ENCODE measurements at regions not wholly inside any gene's neighbourhood (a gene's known extent, or its start where the extent isn't known, plus 50 kb on each side); places are given as distances from the start of the nearest gene placed in this dataset.
A peak's percentile ranks its signal among the peaks of the same experiment; 100 is the strongest.
"Not testable (repeated sequence)": the region's sequence is repeated elsewhere in the genome, so short reads cannot be mapped to it uniquely, and the experiment has no call there.

DNA sequence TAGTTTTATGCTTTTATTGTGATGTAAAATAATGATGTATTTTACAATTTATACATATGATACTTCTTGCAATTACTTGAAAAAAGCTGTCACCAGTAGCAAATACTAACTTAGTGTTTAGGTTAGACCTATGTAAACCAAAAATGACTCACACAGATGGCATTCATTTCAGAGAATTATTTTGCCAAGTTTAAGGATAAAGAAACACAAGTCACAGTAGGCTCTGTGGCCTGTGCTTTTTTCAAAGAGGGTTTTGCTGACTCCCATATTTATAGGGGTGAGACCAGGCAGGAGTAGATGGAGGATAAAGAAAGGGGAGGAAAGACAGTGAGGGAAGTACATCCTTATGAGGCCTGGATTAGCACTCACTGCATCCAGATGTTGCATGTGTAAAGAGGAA is 356.6 kb upstream of the NPAP1 start:
- H3K4me3 ChIP-seq (ENCODE audit: low read depth, low read length) = no peak overlapping the region
- DNase-seq (ENCODE audit: low read depth) (peak; percentile 78), FAIRE-seq (no peak)
- no peaks in the 10 kb centered on the region for H3K36me3 ChIP-seq (ENCODE audit: control insufficient read depth, insufficient read depth, low read length)
- H3K27me3 ChIP-seq (ENCODE audit: control insufficient read depth, insufficient read depth, low read length) = no peaks in the 10 kb centered on the region
- TF ChIP-seq, protein P1, sequence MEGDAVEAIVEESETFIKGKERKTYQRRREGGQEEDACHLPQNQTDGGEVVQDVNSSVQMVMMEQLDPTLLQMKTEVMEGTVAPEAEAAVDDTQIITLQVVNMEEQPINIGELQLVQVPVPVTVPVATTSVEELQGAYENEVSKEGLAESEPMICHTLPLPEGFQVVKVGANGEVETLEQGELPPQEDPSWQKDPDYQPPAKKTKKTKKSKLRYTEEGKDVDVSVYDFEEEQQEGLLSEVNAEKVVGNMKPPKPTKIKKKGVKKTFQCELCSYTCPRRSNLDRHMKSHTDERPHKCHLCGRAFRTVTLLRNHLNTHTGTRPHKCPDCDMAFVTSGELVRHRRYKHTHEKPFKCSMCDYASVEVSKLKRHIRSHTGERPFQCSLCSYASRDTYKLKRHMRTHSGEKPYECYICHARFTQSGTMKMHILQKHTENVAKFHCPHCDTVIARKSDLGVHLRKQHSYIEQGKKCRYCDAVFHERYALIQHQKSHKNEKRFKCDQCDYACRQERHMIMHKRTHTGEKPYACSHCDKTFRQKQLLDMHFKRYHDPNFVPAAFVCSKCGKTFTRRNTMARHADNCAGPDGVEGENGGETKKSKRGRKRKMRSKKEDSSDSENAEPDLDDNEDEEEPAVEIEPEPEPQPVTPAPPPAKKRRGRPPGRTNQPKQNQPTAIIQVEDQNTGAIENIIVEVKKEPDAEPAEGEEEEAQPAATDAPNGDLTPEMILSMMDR (IDR thresholded peaks at IDR 0.05; ENCODE audit: insufficient read depth, low read length, severe bottlenecking) = no peak

DNA sequence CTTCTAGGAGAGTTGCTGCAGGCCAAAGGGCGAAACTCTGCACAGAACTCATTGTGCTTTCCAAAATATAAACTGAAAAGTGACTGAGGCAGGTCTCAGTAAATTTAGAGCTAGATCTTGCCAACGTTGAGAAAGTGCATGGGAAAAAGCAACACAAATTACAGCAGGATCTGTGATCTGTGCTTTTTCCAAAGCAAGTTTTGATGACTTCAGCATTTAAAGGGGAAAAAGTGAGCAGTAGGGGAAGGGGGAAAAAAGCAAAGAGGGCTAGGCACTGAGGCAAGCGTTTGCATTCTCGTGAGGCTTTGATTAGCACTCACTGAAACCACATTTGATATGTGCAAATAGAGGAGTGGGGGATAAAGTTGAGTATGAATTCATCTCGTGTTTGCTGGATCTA is 351.5 kb upstream of the NPAP1 start:
- not testable (repeated sequence) for DNase-seq (ENCODE audit: low read depth); FAIRE-seq; H3K27me3 ChIP-seq (ENCODE audit: control insufficient read depth, insufficient read depth, low read length); H3K4me3 ChIP-seq (ENCODE audit: low read depth, low read length); H3K36me3 ChIP-seq (ENCODE audit: control insufficient read depth, insufficient read depth, low read length)

DNA sequence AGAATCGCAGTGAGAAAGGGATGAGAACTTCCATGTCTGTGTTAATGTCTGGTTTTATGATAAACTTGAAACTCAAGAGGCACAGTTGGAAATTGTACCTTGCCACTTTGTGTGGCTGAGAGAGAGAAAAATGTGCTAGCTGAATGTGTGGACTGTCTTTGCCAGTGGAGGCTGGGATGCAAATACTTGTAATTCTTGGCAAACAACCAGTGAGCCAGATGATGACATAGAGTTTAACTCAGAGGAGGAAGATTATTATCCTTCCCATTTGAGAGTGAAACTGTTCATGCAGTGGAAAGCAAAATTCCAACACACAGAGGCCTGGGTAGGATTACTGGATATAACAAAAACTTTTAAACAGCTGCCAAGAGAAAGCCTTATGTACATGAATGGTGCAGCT is 349.1 kb upstream of the NPAP1 start:
- not testable (repeated sequence) for H3K4me3 ChIP-seq (ENCODE audit: low read depth, low read length); H3K36me3 ChIP-seq (ENCODE audit: control insufficient read depth, insufficient read depth, low read length); H3K27me3 ChIP-seq (ENCODE audit: control insufficient read depth, insufficient read depth, low read length)
- FAIRE-seq (peak; percentile 75), DNase-seq (ENCODE audit: low read depth) (peak; percentile 65)

DNA sequence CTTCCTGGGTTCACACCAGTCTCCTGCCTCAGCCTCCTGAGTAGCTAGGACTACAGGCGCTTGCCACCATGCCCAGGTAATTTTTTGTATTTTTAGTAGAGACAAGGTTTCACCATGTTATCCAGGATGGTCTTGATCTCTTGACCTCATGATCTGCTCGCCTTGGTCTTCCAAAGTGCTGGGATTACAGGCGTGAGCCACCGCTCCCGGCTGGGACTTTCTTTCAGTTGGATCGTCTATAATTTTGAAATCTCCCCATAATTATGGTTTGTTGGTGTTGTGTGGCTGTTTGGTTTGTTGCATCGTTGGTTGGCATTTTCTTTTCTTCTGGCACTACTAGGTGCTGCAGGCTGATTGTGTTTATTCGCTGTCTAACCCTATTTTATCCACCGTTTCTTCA is 343.6 kb upstream of the NPAP1 start:
- not testable (repeated sequence) for FAIRE-seq; H3K4me3 ChIP-seq (ENCODE audit: low read depth, low read length); H3K36me3 ChIP-seq (ENCODE audit: control insufficient read depth, insufficient read depth, low read length); H3K27me3 ChIP-seq (ENCODE audit: control insufficient read depth, insufficient read depth, low read length); DNase-seq (ENCODE audit: low read depth)

DNA sequence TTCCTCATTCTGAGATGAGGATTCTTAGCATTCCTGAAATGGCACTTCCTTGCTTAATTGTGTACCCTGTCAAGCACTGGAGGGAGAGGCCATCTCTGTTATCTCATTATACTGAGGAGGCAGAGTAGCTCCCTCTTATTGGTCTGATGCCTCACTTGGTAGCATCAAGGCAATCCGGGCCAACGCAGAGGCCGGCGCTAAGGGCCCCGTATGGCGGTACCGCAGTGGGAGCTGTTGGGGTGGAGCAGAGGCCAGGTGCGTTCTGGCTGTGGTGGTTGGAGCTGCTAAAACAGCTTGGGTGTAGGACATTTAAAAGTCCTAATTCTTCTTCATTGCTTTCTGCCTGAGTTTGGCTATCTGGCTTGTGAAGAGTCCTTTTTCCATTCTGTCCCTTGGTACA is 333.7 kb upstream of the NPAP1 start:
- not testable (repeated sequence) for H3K36me3 ChIP-seq (ENCODE audit: control insufficient read depth, insufficient read depth, low read length); FAIRE-seq; H3K27me3 ChIP-seq (ENCODE audit: control insufficient read depth, insufficient read depth, low read length); H3K4me3 ChIP-seq (ENCODE audit: low read depth, low read length); DNase-seq (ENCODE audit: low read depth)

DNA sequence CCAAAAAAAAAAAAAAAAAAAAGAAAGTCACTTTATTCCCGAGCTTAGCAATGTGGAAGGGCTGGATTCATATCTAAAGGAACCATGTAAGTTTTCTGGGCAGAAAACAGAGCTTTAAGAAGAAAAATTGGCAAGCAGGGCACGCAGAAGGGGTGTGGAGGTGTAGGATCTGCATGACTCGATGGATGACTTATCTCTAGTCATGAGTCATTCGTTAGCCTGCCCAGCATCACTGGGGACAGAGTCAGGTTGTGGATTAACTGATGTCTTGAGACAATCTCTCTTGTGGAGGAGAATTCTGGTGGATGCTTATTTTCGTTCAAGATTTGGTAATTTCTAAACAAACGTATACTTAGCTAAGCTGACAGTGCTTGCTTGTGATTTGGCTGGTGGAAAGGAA is 322.8 kb upstream of the NPAP1 start:
- not testable (repeated sequence) for FAIRE-seq
- peak; percentile 52 for DNase-seq (ENCODE audit: low read depth)

DNA sequence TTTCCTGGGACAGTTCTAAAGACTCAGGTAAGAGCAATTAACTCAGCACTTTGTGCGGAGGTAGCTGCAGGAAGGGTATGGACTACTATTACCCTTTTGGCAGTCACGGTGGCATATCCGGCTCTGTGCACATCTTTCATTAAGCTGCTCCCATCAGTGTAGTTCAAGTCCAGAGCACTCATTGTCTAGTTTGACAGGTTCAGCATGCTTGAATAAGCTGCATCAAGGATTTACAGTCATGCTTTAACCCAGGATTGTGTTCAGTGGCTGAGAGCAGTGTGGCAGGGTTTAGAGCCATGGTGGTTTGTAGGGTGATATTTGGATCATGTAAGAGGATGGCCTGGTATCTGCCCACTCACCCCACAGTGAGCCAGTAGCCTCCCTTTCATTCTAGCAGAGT is 294.5 kb upstream of the NPAP1 start:
- FAIRE-seq; H3K27me3 ChIP-seq (ENCODE audit: control insufficient read depth, insufficient read depth, low read length); DNase-seq (ENCODE audit: low read depth); H3K4me3 ChIP-seq (ENCODE audit: low read depth, low read length); H3K36me3 ChIP-seq (ENCODE audit: control insufficient read depth, insufficient read depth, low read length): not testable (repeated sequence)

More for the DNA sequence above, 322.8 kb upstream of the NPAP1 start:
- not testable (repeated sequence) for H3K36me3 ChIP-seq (ENCODE audit: control insufficient read depth, insufficient read depth, low read length); H3K4me3 ChIP-seq (ENCODE audit: low read depth, low read length); H3K27me3 ChIP-seq (ENCODE audit: control insufficient read depth, insufficient read depth, low read length)

DNA sequence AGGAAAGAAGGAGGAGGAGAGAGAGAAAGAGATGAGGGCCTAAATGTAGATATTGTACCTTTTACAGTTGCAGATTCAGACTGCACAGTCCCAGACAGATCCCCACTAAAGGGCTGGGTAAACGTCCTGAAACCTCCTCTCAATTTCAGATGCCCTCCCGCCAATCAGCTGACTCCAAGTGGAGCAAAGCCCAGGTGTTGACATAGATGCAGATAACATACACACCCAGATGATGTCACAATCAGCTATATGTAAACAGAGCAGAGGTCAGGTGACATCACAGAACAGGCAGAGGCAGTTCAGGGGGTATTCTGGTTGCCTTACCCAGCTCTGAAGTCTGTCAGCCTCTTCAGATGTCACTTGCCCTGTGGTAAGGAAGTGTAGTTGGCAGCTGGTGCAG is 290.3 kb upstream of the NPAP1 start:
- H3K4me3 ChIP-seq (ENCODE audit: low read depth, low read length); FAIRE-seq; H3K36me3 ChIP-seq (ENCODE audit: control insufficient read depth, insufficient read depth, low read length); H3K27me3 ChIP-seq (ENCODE audit: control insufficient read depth, insufficient read depth, low read length); DNase-seq (ENCODE audit: low read depth): not testable (repeated sequence)

DNA sequence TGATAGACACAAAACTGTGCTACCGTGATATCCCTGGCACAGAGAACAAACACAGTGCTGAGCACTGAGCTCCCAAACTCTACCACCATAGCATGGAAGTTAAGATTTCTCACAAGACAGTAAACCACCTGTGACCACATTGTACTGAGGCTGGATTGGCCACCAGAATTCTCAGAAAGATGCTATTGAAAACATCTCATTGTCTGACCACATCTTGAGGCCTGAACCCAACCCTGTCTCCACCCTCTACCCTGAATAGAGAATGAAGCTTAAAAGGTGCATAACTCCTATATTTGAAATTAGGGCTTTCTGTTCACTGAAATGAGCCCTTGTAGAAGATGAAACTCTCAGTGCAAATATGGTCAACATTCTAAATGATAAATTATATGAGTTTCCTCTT is 281.3 kb upstream of the NPAP1 start:
- Histone ChIP-seq H3K4me3 (ENCODE audit: low read depth, low read length) (no peak overlapping the region), H3K36me3 (ENCODE audit: control insufficient read depth, insufficient read depth, low read length) (no peaks in the 10 kb centered on the region), H3K27me3 (ENCODE audit: control insufficient read depth, insufficient read depth, low read length) (no peaks in the 10 kb centered on the region)
- TF ChIP-seq, protein P1 (IDR thresholded peaks at IDR 0.05; ENCODE audit: insufficient read depth, low read length, severe bottlenecking) = no peak
- FAIRE-seq (peak; percentile 70), DNase-seq (ENCODE audit: low read depth) (no peak)

DNA sequence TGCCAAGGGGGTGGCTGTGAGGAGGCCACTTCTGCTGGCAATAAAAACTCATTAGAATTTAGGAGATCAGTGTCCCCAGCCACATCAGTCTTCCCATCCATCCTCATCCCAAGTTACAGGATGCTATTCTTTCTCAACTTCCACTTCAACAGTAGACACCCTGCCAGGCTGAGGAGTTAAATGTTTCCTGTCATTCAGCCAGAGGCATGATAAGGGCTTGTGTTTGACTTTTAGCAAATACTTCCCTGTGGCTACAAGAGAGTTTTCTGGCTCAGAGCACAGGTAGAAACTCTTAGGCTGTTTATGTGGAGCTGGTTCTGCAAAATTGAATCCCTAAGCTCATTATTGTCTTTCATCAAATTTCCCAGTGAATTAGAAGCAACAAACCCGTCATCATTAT is 262.9 kb upstream of the NPAP1 start:
- DNase-seq (ENCODE audit: low read depth); H3K36me3 ChIP-seq (ENCODE audit: control insufficient read depth, insufficient read depth, low read length); H3K4me3 ChIP-seq (ENCODE audit: low read depth, low read length); FAIRE-seq; H3K27me3 ChIP-seq (ENCODE audit: control insufficient read depth, insufficient read depth, low read length): not testable (repeated sequence)

DNA sequence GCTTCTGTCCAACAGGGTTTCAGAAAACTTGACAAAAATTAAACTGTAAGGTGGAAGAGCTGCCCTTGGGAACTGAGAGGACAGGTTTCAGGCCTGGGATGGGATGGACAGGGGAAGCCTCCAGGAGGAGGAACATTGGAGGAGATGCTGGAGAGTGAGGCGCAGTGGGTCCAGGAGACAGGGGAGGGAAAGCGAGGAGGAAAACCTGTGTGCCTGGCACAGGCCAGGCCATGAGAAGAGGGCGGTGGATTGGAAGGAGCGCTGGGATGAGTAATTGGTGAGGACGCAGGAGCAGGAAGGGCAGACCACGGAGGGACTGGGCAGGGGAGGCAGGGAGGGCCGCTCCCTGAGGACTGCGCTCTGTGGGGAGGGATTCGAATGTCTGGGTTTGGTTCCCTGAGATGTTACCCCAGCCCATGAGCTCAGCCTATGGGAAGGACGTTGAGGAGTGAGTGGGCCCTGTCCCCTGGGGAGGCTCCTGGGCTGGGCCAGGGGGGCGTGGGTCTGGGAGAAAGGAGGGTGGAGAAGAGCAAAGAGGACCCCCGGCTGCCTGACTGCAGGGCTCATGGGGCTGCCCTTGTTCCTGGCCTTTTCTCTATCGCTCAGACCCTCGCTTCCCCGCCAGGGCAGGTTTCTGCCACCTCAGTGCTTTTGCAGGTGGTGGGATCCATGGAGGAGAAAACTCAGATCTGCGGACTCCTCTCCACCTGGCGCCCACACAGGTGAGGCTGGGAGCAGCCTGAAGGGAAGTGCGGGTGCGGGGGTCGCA is 249.1 kb upstream of the NPAP1 start:
- H3K4me3 ChIP-seq (ENCODE audit: low read depth, low read length); FAIRE-seq; DNase-seq (ENCODE audit: low read depth); H3K36me3 ChIP-seq (ENCODE audit: control insufficient read depth, insufficient read depth, low read length); H3K27me3 ChIP-seq (ENCODE audit: control insufficient read depth, insufficient read depth, low read length): not testable (repeated sequence)

DNA sequence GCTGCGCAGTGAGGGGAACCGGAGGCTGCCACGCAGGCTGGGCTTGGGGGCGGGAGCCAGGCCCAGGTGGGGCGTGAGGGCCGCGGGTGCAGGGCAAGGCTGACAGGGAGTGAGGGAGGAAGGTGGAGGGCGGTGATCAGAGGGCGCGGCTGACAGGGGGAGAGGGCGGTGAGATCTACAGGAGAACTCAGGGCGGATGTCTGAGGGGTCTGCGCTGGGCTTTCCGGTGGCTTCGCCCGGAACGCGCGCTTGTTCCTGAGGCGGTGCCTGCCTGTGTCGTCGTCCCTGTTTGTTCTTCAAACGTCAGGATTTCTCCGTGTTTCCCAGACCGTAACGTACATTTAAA is 248.5 kb upstream of the NPAP1 start:
- H3K4me3 ChIP-seq (ENCODE audit: low read depth, low read length); DNase-seq (ENCODE audit: low read depth); H3K36me3 ChIP-seq (ENCODE audit: control insufficient read depth, insufficient read depth, low read length); FAIRE-seq; H3K27me3 ChIP-seq (ENCODE audit: control insufficient read depth, insufficient read depth, low read length): not testable (repeated sequence)

Measured in bronchial epithelial cell (primary cell).